H9 (cell line): ENCODE measurements at regions not wholly inside any gene's neighbourhood (a gene's known extent, or its start where the extent isn't known, plus 50 kb on each side); places are given as distances from the start of the nearest gene placed in this dataset.

Source experiments
- DNase-seq: peaks from one replicate; pipeline ENCODE4 v3.0.0-alpha.2; 2017
- H2AFZ ChIP-seq: one replicate; pipeline ENCODE4 v1.6.1; 2013; ENCODE audit warnings: mild to moderate bottlenecking, low read length, control low read depth, moderate library complexity
- H2AK5ac ChIP-seq: 2 replicates; pipeline ENCODE4 v1.6.1; 2013; ENCODE audit warnings: low read length, control low read depth, mixed read lengths; ENCODE audit not compliant: insufficient read length
- H2BK120ac ChIP-seq: one replicate; pipeline ENCODE4 v1.6.1; 2013; ENCODE audit warnings: low read depth, mild to moderate bottlenecking, low read length, control low read depth, inconsistent platforms; ENCODE audit not compliant: poor library complexity, severe bottlenecking
- H2BK12ac ChIP-seq: 2 replicates; pipeline ENCODE4 v1.6.1; 2013; ENCODE audit warnings: low read length, control low read depth, mixed read lengths, low read depth; ENCODE audit not compliant: insufficient read length
- H2BK15ac ChIP-seq: 2 replicates; pipeline ENCODE4 v1.6.1; 2013; ENCODE audit warnings: low read depth, low read length, control low read depth
- H2BK20ac ChIP-seq: one replicate; pipeline ENCODE4 v1.6.1; 2013; ENCODE audit warnings: low read depth, mild to moderate bottlenecking, low read length, control low read depth, inconsistent platforms; ENCODE audit not compliant: poor library complexity, severe bottlenecking
- H2BK5ac ChIP-seq: 2 replicates; pipeline ENCODE4 v1.6.1; 2013; ENCODE audit warnings: low read length, control low read depth, mixed read lengths; ENCODE audit not compliant: insufficient read length
- H3K14ac ChIP-seq: 2 replicates; pipeline ENCODE4 v1.6.1; 2013; ENCODE audit warnings: low read length, control low read depth; ENCODE audit not compliant: insufficient read depth
- H3K18ac ChIP-seq: 2 replicates; pipeline ENCODE4 v1.6.1; 2013; ENCODE audit warnings: low read depth, mild to moderate bottlenecking, mixed read lengths, low read length, control low read depth; ENCODE audit not compliant: insufficient read length
- H3K23ac ChIP-seq: 2 replicates; pipeline ENCODE4 v1.6.1; 2013; ENCODE audit warnings: low read length, control low read depth, mixed read lengths, low read depth; ENCODE audit not compliant: insufficient read length
- H3K23me2 ChIP-seq: 2 replicates; pipeline ENCODE4 v1.6.1; 2013; ENCODE audit warnings: low read depth, mild to moderate bottlenecking, mixed read lengths, low read length, control low read depth; ENCODE audit not compliant: insufficient read length, poor library complexity, severe bottlenecking
- H3K27ac ChIP-seq: 2 replicates; pipeline ENCODE4 v1.5.1; 2013; ENCODE audit warnings: low read length, control low read depth, mixed read lengths, low read depth; ENCODE audit not compliant: insufficient read length
- H3K27me3 ChIP-seq: 2 replicates; pipeline ENCODE4 v1.6.1; 2013; ENCODE audit warnings: low read length, control low read depth, inconsistent platforms; ENCODE audit not compliant: insufficient read depth
- H3K4ac ChIP-seq: 2 replicates; pipeline ENCODE4 v1.6.1; 2013; ENCODE audit warnings: low read depth, mild to moderate bottlenecking, control low read depth, inconsistent platforms, low read length, moderate library complexity
- H3K4me1 ChIP-seq: 2 replicates; pipeline ENCODE4 v1.6.1; 2013; ENCODE audit warnings: low read length, control low read depth, inconsistent platforms; ENCODE audit not compliant: insufficient read depth
- H3K4me2 ChIP-seq: 2 replicates; pipeline ENCODE4 v1.6.1; 2013; ENCODE audit warnings: low read length, control low read depth, mixed read lengths; ENCODE audit not compliant: insufficient read length, insufficient read depth
- H3K56ac ChIP-seq: 2 replicates; pipeline ENCODE4 v1.6.1; 2013; ENCODE audit warnings: low read depth, mild to moderate bottlenecking, mixed read lengths, low read length, control low read depth; ENCODE audit not compliant: insufficient read length
- H3K79me1 ChIP-seq: 2 replicates; pipeline ENCODE4 v1.6.1; 2013; ENCODE audit warnings: low read depth, mild to moderate bottlenecking, moderate library complexity, low read length, control low read depth, inconsistent platforms; ENCODE audit not compliant: insufficient read depth, poor library complexity, severe bottlenecking
- H3K79me2 ChIP-seq: 2 replicates; pipeline ENCODE4 v1.6.1; 2013; ENCODE audit warnings: low read length, control low read depth, inconsistent platforms; ENCODE audit not compliant: insufficient read depth
- H3K9ac ChIP-seq: 2 replicates; pipeline ENCODE4 v1.6.1; 2013; ENCODE audit warnings: low read length, control low read depth, mixed read lengths; ENCODE audit not compliant: insufficient read length; ENCODE audit errors: extremely low read depth
- H3K9me3 ChIP-seq: one replicate; pipeline ENCODE4 v1.6.1; 2013; ENCODE audit warnings: low read depth, low read length, inconsistent platforms; ENCODE audit not compliant: control insufficient read depth
- H3T11ph ChIP-seq: one replicate; pipeline ENCODE4 v1.6.1; 2013; ENCODE audit warnings: mild to moderate bottlenecking, low read length, control low read depth, inconsistent platforms
- H4K20me1 ChIP-seq: one replicate; pipeline ENCODE4 v1.6.1; 2013; ENCODE audit not compliant: control insufficient read depth, insufficient read length, insufficient read depth
- H4K5ac ChIP-seq: 2 replicates; pipeline ENCODE4 v1.6.1; 2013; ENCODE audit warnings: low read depth, mild to moderate bottlenecking, mixed read lengths, low read length, control low read depth; ENCODE audit not compliant: insufficient read length
- H4K8ac ChIP-seq: replicated peaks from 2 replicates; pipeline ENCODE4 v1.6.1; 2013; ENCODE audit warnings: low read length, control low read depth, mixed read lengths, low read depth; ENCODE audit not compliant: insufficient read length
- H4K91ac ChIP-seq: 2 replicates; pipeline ENCODE4 v1.6.1; 2013; ENCODE audit warnings: low read depth, mild to moderate bottlenecking, moderate library complexity, mixed read lengths, low read length, control low read depth; ENCODE audit not compliant: insufficient read length
- H3K27ac Mint-ChIP-seq, 3 experiments: 2 replicates in 2 of 3; 3 replicates in 1 of 3; pipeline ENCODE4 v1.8.0; 2020 to 2021; ENCODE audit warnings: mixed read lengths in 3 of 3, mild to moderate bottlenecking in 1 of 3, moderate library complexity in 1 of 3
- H3K27me3 Mint-ChIP-seq: 2 replicates; pipeline ENCODE4 v1.8.0; 2021; ENCODE audit warnings: low read depth, mild to moderate bottlenecking, moderate library complexity, mixed read lengths
- H3K36me3 Mint-ChIP-seq, 3 experiments: 2 replicates in 2 of 3; 3 replicates in 1 of 3; pipeline ENCODE4 v1.8.0; 2020 to 2021; ENCODE audit warnings: low read depth in 3 of 3, mixed read lengths in 3 of 3; ENCODE audit not compliant: insufficient read depth in 1 of 3
- H3K4me1 Mint-ChIP-seq, 2 experiments: 2 replicates each; pipeline ENCODE4 v1.8.0; 2020; ENCODE audit warnings: mixed read lengths in 2 of 2
- H3K4me3 Mint-ChIP-seq, 2 experiments: 2 replicates in 1 of 2; 3 replicates in 1 of 2; pipeline ENCODE4 v1.8.0; 2020 to 2021; ENCODE audit warnings: mild to moderate bottlenecking in 2 of 2, mixed read lengths in 2 of 2, moderate library complexity in 1 of 2
- H3K9me3 Mint-ChIP-seq, 2 experiments: 2 replicates in 1 of 2; 3 replicates in 1 of 2; pipeline ENCODE4 v1.8.0; 2020; ENCODE audit warnings: mild to moderate bottlenecking in 2 of 2, mixed read lengths in 2 of 2, moderate library complexity in 1 of 2
- CTCF ChIP-seq: fragments of 200-600 bp; sonication (generic); conservative IDR thresholded peaks from 3 replicates; pipeline ENCODE4 v1.8.0; 2021; ENCODE audit warnings: antibody characterized with exemption, mild to moderate bottlenecking
- WGBS: extraction: QIAGEN DNeasy Blood & Tissue Kit; methylation state at CpG from one replicate; pipeline ENCODE4 v1.1.7; 2013; ENCODE audit warnings: missing lambda C conversion rate, low lambda C conversion rate, mixed read lengths; ENCODE audit not compliant: insufficient read length; ENCODE audit errors: extremely low coverage; 5-methylcytosine and 5-hydroxymethylcytosine counted together

GRCh38 chr22:49393526-49393925, 434.1 kb downstream of the BRD1 start:
- no peaks in the 10 kb centered on the region for H3K79me2 ChIP-seq
- H3K9me3 ChIP-seq = no peaks in the 10 kb centered on the region
- H3K14ac ChIP-seq = no peak overlapping the region
- H3K4me2 ChIP-seq = no peak overlapping the region
- Mint-ChIP-seq H3K4me1 (0 out of 4 replicates have a peak, but pooled peaks cover 0 to 2% of the 10 kb centered on the region in 2 experiments), H3K27ac (no peak overlapping the region; a peak in 1 of 7 replicates), H3K36me3 (peaks cover 0 to 10% (median 0%) of the 10 kb centered on the region in 3 experiments; a peak in 4 of 7 replicates), H3K27me3 (peaks cover 3% of the 10 kb centered on the region), H3K9me3 (peaks cover 2 to 9% of the 10 kb centered on the region in 2 experiments; a peak in 4 of 5 replicates), H3K4me3 (no peak overlapping the region)
- H2AFZ ChIP-seq = no peak overlapping the region
- no peak overlapping the region for H3K18ac ChIP-seq
- H3T11ph ChIP-seq = no peak overlapping the region
- no peaks in the 10 kb centered on the region for H4K20me1 ChIP-seq
- no CpG with 5 or more reads among the region's 7 CpGs for WGBS
- no peak overlapping the region for H2BK15ac ChIP-seq
- H4K5ac ChIP-seq = no peak overlapping the region
- no peak overlapping the region for H3K23ac ChIP-seq
- H3K79me1 ChIP-seq = no peaks in the 10 kb centered on the region
- no peak overlapping the region for H3K27ac ChIP-seq
- no peaks in the 10 kb centered on the region for H3K4me1 ChIP-seq
- no peak overlapping the region for H4K8ac ChIP-seq
- no peak overlapping the region for H3K9ac ChIP-seq
- no peak overlapping the region for H3K56ac ChIP-seq
- no peak overlapping the region for H2BK12ac ChIP-seq
- no peak overlapping the region for H2BK5ac ChIP-seq
- H2BK120ac ChIP-seq = no peak overlapping the region
- no peak overlapping the region for H2BK20ac ChIP-seq
- no peaks in the 10 kb centered on the region for H3K23me2 ChIP-seq
- DNase-seq = peak; percentile 9
- H4K91ac ChIP-seq = no peak overlapping the region
- H3K4ac ChIP-seq = no peak overlapping the region
- no peak for TF ChIP-seq CTCF
- H2AK5ac ChIP-seq = no peak overlapping the region
- no peaks in the 10 kb centered on the region for H3K27me3 ChIP-seq
